Lower leg skin (tissue), 4 donors: ENCODE measurements at regions not wholly inside any gene's neighbourhood (a gene's known extent, or its start where the extent isn't known, plus 50 kb on each side); places are given as distances from the start of the nearest gene placed in this dataset.

Experiments used
- DNase-seq, 2 donors: peaks; one replicate each; pipeline ENCODE4 v3.0.0-alpha.2; 2019; ENCODE audit warnings: low spot score in 2 of 2
- H3K4me3 ChIP-seq: fragments of 200-600 bp; sonication (generic); 2 replicates; pipeline ENCODE4 v1.5.1; 2017; ENCODE audit warnings: mild to moderate bottlenecking, low read depth; ENCODE audit not compliant: poor library complexity, severe bottlenecking
- POLR2A ChIP-seq, 2 donors: fragments of 450-650 bp; IDR thresholded peaks; one replicate each; pipeline ENCODE4 v1.6.1; 2016 to 2017; ENCODE audit warnings: antibody characterized with exemption in 2 of 2, mild to moderate bottlenecking in 1 of 2, moderate library complexity in 1 of 2
- WGBS, 2 donors: methylation state at CpG; one replicate each; pipeline ENCODE4 v1.1.5; 2018; 5-methylcytosine and 5-hydroxymethylcytosine counted together
- intact Hi-C: fragments of 100-400 bp; cut with DNase I; formaldehyde crosslinking; loops from one replicate; pipeline ENCODE4 v1.15.0; 2023; ENCODE audit warnings: low total_unique reads
- TF ChIP-seq, protein P1 (sequence below), 3 donors: fragments of 450-650 bp; IDR thresholded peaks; one replicate each; pipeline ENCODE4 v1.5.1; 2016; ENCODE audit warnings: antibody characterized with exemption in 3 of 3, mild to moderate bottlenecking in 3 of 3, moderate library complexity in 2 of 3

DNA sequence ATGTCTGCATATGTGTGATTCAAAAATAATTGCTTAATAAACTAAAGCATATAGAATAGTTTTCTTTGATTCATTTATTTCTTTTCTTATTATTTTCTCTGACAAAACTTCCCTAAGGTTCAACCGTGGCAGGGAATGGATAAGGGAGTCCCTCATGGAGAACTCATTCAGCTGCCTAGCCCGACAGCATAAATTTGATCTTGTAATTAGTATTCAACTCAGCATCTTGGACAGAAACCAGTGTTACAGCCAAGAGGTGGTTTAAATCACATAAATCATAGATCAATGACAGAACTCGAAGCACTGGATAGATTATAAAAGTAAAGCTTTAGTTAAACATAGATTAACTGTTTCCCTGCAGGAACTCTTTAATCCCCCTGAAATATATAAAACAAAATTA, 174.3 kb upstream of the POU3F4 start:
- TF ChIP-seq, protein P1, sequence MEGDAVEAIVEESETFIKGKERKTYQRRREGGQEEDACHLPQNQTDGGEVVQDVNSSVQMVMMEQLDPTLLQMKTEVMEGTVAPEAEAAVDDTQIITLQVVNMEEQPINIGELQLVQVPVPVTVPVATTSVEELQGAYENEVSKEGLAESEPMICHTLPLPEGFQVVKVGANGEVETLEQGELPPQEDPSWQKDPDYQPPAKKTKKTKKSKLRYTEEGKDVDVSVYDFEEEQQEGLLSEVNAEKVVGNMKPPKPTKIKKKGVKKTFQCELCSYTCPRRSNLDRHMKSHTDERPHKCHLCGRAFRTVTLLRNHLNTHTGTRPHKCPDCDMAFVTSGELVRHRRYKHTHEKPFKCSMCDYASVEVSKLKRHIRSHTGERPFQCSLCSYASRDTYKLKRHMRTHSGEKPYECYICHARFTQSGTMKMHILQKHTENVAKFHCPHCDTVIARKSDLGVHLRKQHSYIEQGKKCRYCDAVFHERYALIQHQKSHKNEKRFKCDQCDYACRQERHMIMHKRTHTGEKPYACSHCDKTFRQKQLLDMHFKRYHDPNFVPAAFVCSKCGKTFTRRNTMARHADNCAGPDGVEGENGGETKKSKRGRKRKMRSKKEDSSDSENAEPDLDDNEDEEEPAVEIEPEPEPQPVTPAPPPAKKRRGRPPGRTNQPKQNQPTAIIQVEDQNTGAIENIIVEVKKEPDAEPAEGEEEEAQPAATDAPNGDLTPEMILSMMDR (IDR thresholded peaks at IDR 0.05), result no peak
- no peak for TF ChIP-seq POLR2A (IDR thresholded peaks at IDR 0.05)
- WGBS, 2 donors, result 35 to 37% methylated on average over 3 of the region's 3 CpGs
- no peak for DNase-seq
- H3K4me3 ChIP-seq, result no peak overlapping the region
- intact Hi-C loops, result no loop called here

DNA sequence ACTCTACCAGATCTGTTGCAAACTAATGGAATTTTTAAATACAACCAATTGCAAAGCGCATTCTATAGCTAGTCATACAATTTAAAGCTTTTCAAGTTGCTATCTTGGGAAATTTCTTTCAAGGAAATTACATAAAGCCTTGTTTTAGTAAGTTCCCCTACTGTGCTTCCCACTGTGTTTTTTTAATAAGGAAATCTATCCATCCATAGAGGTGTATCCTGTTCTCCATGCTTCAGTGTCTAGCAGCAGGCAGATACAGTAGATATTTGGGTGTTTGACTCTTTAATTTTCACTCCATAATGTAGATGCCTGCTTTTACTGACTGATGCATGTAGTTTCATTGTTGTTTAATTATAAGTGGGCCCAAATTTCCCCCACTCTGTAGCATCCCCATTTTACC, 171.6 kb upstream of the POU3F4 start:
- TF ChIP-seq, protein P1 (IDR thresholded peaks at IDR 0.05), result no peak
- TF ChIP-seq POLR2A (IDR thresholded peaks at IDR 0.05), result no peak
- 78 to 100% methylated on average over 1 of the region's 1 CpG for WGBS, 2 donors
- DNase-seq, result no peak
- intact Hi-C loops, result no loop called here
- no peak overlapping the region for H3K4me3 ChIP-seq

DNA sequence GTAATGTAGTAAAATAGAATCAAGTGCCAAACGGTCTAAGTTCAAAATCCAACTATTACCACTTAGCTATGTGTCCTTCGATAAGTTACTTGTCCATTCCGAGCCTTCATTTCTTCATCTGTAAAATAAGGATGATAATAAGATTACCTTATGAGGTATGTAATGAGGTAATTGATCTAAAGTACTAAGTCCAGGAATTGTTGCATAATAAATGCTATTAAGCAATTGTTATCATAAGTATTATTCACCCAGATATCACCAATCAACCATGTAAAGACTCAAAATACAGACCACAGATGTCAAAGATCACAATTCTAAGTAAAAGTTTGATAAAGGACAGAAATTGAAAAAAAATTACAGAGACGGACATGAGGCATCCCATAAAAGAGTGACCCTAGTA, 168.4 kb upstream of the POU3F4 start:
- DNase-seq, result no peak
- intact Hi-C loops, result no loop called here
- WGBS, 2 donors, result 75 to 84% methylated on average over 4 of the region's 4 CpGs

DNA sequence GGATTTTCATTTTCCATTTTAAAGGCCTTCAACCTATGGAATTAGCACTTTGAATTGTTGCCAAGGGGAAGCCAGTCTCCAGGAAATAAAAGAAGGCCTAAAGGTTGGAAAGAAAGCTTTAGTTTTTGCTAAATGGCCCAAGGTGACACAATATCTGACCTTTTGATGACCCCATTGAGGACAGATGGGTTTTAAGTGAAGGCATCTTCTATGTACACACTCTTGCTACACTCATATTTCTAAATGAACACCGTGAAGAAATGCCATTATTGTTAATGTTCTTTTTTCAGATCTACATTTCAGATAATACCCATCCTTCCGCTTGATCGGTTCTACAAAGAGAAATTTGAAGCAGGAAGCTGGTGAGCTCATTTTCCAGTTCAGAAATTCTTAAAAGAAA, 162.8 kb upstream of the POU3F4 start:
- TF ChIP-seq, protein P1 (IDR thresholded peaks at IDR 0.05), result no peak
- no peak for TF ChIP-seq POLR2A (IDR thresholded peaks at IDR 0.05)
- no peak for DNase-seq
- intact Hi-C loops, result no loop called here
- no peak overlapping the region for H3K4me3 ChIP-seq
- WGBS, 2 donors, result 57 to 64% methylated on average over 3 of the region's 3 CpGs

More for the DNA sequence above, 168.4 kb upstream of the POU3F4 start:
- TF ChIP-seq, protein P1 (IDR thresholded peaks at IDR 0.05), result no peak
- no peak for TF ChIP-seq POLR2A (IDR thresholded peaks at IDR 0.05)
- no peak overlapping the region for H3K4me3 ChIP-seq
